LHCN-M2 (cell line): ENCODE measurements at regions not wholly inside any gene's neighbourhood (a gene's known extent, or its start where the extent isn't known, plus 50 kb on each side); places are given as distances from the start of the nearest gene placed in this dataset.

ENCODE experiments used
- DNase-seq: peaks from one replicate; pipeline ENCODE4 v3.0.0-alpha.2; 2012; ENCODE audit warnings: low read depth

- no peak for DNase-seq
Observed at GRCh38 chr2:236654496-236654895, 84.9 kb downstream of the ACKR3 start.

GRCh38 chr2:236656166-236656565 lies 86.5 kb downstream of the ACKR3 start:
- no peak for DNase-seq

DNA sequence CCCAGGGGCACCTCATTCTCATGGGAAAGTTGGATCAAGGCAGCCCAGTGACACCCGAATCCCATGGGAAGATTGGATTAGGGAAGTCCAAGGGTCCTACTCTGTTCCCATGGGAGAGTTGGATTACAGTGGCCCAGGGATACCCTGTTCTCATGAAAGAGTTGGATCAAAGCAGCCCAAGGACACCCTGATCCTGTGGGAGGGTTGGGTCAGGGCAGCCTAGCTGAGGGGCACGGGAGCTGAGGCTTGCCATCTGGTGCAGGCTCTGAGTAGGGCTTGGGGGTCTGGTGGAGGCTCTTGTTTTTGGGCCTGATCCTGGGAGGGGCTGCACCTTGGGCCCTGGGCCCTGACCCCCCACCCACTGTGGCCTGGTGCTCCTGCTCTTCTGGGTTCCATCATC lies 87.1 kb downstream of the ACKR3 start:
- no peak for DNase-seq

- DNase-seq, result no peak
Observed at GRCh38 chr2:236657215-236657614, 87.6 kb downstream of the ACKR3 start.

DNA sequence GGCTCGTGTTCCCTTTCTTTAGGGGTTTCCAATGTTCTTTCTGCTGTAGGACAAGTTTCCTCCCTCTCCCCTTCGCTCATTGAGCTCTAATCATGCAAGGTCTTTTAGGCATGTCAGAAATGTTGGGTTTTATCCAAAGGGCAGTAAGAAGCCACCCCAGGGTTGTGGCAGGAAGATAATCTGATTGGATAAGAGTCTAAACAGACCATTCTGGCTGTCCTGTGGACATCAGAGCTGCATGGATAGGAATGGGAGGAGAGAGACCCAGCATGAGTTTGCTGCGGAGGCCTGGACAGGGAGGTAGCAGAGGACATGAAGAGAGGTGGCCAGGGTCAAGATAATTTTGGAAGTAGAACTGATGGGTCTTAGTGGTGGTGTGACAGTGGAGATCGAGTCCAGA lies 88.2 kb downstream of the ACKR3 start:
- DNase-seq, result no peak

GRCh38 chr2:236658974-236659757 lies 89.5 kb downstream of the ACKR3 start:
- no peak for DNase-seq

DNA sequence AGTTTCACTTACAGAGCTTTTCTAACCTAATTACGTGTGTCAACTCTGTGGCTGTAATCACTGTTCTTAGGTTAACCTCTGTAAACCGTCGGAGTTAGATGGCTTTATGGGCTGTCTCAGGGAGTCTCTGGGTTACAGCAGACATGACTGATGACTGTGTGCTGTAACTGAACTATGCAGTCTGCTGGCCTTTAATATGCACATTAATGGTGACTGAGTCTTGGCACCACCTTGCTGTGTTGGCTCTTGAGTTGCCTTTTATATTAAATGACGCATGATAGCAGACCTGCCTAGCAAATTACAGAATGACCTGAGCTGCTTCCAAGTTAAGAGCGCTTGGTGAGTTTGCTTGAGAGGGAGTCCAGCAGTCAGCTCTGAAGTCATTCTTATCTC lies 90.1 kb downstream of the ACKR3 start:
- DNase-seq, result no peak

GRCh38 chr2:236661061-236661761 lies 91.6 kb downstream of the ACKR3 start:
- DNase-seq, result no peak

DNA sequence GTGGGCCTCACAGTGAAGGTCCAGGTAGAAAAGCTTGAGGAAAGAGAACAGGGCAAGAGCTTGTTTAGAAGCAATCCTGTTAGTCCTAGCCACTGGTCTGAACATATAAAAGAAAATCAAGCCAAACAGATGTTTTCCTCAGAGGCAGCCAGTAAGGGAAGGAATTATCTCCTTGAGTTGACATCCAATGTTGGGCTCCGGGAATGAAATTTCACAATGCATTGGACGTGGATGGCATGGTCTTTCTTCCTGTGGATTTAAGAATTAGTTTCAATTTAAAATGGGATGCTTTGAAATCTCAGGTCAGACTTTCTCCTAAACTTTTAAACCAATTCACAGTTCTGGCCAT lies 92.1 kb downstream of the ACKR3 start:
- no peak for DNase-seq

DNA sequence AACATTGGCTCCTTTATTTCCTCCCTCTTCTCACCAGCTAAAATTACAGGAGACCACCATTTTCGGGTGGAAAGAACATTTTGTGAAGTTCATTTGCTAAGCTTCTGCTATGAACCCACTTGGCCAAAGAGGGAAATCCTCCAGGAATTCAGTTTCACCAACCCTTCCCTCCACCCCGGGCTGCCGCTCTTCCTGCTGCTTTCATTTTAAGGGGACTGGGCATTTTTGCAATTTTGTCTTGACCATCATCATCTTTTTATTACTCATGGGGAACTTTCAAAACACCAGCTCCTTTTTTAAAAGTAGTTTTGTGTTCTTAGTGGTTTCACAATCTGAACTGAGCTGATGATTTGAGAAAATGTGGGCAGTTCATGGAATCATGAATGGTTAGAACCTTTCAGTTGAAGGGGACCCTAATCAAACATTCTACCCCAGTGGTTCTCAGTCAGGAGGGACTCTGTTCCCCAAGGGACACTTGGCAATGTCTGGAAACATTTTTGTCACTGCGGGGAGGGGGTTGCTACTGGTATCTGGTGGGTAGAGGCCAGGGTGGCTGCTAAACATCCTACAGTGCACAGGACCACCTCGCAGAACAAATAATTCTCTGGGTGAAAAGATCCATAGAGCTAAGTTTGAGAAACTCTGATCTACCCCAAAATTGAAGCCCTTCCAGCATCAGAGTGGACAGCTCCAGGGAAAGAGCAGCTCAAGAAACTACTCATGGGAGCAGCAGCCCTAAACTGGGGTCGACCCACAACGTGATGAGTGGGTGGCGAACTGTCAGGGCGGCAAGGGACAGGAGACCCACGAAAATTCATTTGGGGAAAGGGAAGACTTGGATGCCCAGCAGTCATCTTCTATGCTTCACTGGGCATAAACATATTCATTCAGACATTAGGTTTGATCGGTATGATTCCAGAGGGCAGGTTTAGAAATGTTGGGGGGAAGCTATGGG lies 92.9 kb downstream of the ACKR3 start:
- no peak for DNase-seq

DNA sequence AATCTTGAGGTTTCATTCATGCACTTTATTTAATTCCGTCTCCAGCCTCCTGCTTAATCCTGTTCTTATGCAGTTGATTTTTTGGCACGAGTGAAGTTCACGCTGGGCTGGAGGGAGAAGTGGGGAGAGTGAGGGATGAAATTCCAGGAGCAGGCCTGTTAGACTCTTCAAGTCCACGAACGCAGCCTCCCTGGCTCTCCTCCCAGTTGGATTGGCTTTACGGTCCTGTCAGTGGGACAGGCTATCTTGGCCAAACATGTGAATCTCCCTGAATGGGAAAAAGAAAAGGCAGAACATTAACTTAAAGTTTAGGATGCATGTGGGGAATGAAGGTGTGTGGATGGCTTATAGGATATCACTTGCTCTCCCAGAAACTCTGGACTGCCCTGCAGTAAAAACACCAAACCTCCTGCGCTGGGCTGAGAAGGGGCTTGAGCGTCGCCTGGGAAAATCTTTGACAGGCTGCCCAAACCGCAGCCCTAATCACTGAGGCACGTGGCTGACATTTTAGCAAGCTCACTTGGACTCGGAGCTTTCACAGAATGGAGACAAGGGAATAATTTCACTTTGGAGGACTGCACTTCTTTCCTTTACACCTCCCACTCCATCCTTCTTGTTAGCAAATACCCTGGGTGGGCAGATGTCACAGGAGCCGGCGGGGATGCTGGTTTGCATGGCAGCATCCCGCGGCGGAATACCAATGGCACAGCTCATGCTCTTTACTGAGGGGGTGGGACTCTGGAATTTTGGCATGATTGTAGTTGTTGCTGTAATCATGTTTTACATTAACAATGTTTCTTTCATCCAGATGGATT lies 93.9 kb downstream of the ACKR3 start:
- DNase-seq, result no peak

DNA sequence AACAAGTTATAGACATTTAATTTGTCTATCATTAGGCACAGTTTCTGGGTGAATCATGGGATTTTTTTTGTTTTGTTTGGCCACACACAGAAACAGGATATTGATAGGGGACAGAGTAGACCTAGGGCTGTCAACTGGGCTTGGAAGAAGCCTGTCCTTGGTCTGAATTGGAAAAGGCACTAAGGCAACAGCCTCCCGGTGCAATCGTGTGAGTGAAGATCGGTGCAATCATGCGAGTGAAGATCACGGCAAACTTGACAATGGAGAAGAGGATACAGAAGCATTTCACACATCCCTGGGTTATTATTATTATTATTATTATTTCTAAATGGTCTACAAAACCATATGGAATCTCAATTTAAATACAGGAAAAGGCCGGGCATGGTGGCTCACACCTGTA lies 94.5 kb downstream of the ACKR3 start:
- no peak for DNase-seq

DNA sequence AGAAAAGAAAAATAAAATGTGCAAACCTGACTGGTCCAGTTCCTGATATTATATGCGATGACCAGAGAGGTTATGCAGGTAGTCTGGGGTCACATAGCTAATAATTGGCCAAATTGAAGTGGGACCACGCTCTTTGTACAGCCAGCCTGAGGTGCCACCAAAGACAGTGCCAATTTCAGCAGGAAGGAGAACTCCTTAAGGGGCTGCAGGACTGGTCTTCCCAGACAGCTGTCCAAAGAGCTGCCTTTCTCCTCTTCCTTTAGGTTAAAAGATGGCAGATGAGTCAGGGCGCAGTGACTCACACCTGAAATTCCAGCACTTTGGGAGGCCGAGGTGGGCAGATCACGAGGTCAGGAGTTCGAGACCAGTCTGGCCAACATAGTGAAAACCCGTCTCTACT lies 95.5 kb downstream of the ACKR3 start:
- no peak for DNase-seq

DNA sequence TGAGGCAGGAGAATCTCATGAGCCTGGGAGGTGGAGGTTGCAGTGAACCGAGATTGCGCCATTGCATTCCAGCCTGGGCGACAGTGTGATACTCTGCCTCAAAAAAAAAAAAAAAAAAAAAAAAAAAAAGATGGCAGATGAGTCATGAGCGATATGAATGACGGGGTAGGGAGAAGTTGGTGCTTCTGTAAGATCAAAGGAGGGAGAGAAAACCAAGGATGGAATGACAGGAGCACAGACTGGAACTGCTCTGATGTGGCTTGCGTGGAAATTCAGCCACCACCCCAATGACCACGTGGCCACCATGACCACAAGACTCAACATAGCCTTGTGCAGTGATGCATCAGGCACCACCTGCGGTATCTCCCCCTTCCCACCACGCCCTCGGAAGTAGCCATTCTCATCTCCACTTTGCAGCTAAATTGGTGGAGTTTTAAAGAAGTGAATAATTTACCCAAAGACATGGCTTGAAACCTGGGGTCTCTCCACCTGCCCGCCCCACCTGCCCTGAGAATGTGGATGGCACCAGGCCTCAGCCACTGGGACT lies 96.0 kb downstream of the ACKR3 start:
- DNase-seq, result no peak

- no peak for DNase-seq
Observed at GRCh38 chr2:236666646-236667204, 97.1 kb downstream of the ACKR3 start.

- no peak for DNase-seq
Observed at GRCh38 chr2:236667526-236667925, 97.9 kb downstream of the ACKR3 start.

- no peak for DNase-seq
Observed at GRCh38 chr2:236668531-236668969, 98.9 kb downstream of the ACKR3 start.

GRCh38 chr2:236670235-236670620 lies 100.6 kb downstream of the ACKR3 start:
- DNase-seq, result no peak

DNA sequence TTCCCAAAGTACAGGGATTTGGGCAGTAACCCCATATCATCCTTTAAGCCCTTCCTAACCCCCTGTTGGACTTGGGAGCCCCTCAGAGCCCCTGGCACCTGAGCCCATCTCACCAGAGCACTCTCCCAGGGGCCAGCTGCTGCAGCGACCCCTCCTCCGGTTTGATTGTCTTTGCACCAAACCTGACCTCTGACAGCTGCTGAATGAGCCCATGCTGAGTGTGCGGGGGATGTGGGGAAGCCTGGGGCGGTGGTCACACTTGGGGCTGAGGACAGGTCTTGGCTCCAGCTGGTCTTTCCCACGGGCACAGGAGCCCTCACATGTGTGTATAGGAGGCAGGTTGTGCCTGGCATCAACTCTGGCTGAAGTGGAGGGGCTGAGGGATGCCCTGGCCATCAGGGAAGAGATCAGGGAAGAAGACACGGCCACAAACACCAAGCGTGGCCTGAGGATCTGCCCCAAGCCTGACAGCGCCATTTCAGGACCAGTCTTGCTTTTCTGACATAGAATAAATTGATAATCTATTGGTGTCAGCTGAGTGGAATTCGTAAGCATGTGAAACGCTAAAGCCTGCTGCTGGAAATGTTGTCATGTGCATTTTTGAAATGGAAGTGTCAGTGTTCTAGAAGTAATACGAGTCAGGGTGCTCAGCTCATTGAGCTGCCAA lies 102.4 kb downstream of the ACKR3 start:
- DNase-seq, result no peak

- DNase-seq, result no peak
Observed at GRCh38 chr2:236672606-236673005, 103.0 kb downstream of the ACKR3 start.
